DMS153 treated with DMSO at 0.1 percent for 48 hours (cell line): ENCODE measurements at regions not wholly inside any gene's neighbourhood (a gene's known extent, or its start where the extent isn't known, plus 50 kb on each side); places are given as distances from the start of the nearest gene placed in this dataset.

ENCODE experiments used
- DNase-seq: peaks from one replicate; lab custom pipeline; 2025; ENCODE audit not compliant: unreplicated experiment; lab: John Stamatoyannopoulos, UW

- no peak for DNase-seq
Observed at GRCh38 chr16:86414991-86415740, 95.2 kb upstream of the FOXF1 start.

GRCh38 chr16:86418981-86419380, 91.3 kb upstream of the FOXF1 start:
- no peak for DNase-seq

- DNase-seq = no peak
Observed at GRCh38 chr16:86419518-86419917, 90.8 kb upstream of the FOXF1 start.

GRCh38 chr16:86421995-86422394, 88.3 kb upstream of the FOXF1 start:
- DNase-seq = no peak

GRCh38 chr16:86424398-86424797, 85.9 kb upstream of the FOXF1 start:
- DNase-seq = no peak

- DNase-seq = no peak
Observed at GRCh38 chr16:86424985-86425384, 85.3 kb upstream of the FOXF1 start.

GRCh38 chr16:86426063-86426642, 84.2 kb upstream of the FOXF1 start:
- DNase-seq = no peak

- DNase-seq = no peak
Observed at GRCh38 chr16:86427433-86427851, 82.9 kb upstream of the FOXF1 start.

GRCh38 chr16:86428729-86429517, 81.4 kb upstream of the FOXF1 start:
- no peak for DNase-seq

- no peak for DNase-seq
Observed at GRCh38 chr16:86429663-86430062, 80.7 kb upstream of the FOXF1 start.

GRCh38 chr16:86430814-86431213, 79.5 kb upstream of the FOXF1 start:
- no peak for DNase-seq

- no peak for DNase-seq
Observed at GRCh38 chr16:86431540-86431939, 78.8 kb upstream of the FOXF1 start.

GRCh38 chr16:86432048-86432447, 78.3 kb upstream of the FOXF1 start:
- no peak for DNase-seq

- DNase-seq = no peak
Observed at GRCh38 chr16:86432691-86433090, 77.6 kb upstream of the FOXF1 start.

GRCh38 chr16:86436466-86437185, 73.7 kb upstream of the FOXF1 start:
- DNase-seq = no peak

GRCh38 chr16:86437348-86437747, 73.0 kb upstream of the FOXF1 start:
- DNase-seq = no peak

- DNase-seq = no peak
Observed at GRCh38 chr16:86442703-86443102, 67.6 kb upstream of the FOXF1 start.

- DNase-seq = no peak
Observed at GRCh38 chr16:86443508-86444147, 66.7 kb upstream of the FOXF1 start.

GRCh38 chr16:86444261-86444660, 66.1 kb upstream of the FOXF1 start:
- DNase-seq = no peak

- DNase-seq = no peak
Observed at GRCh38 chr16:86444661-86445060, 65.7 kb upstream of the FOXF1 start.

GRCh38 chr16:86446279-86446678, 64.0 kb upstream of the FOXF1 start:
- DNase-seq = no peak
